Suppressor macrophage treated with lipopolysaccharide for 1 hour (primary cell): ENCODE measurements at regions not wholly inside any gene's neighbourhood (a gene's known extent, or its start where the extent isn't known, plus 50 kb on each side); places are given as distances from the start of the nearest gene placed in this dataset.
A peak's percentile ranks its signal among the peaks of the same experiment; 100 is the strongest.
"Not testable (repeated sequence)": the region's sequence is repeated elsewhere in the genome, so short reads cannot be mapped to it uniquely, and the experiment has no call there.

Source experiments
- DNase-seq, 3 donors: peaks; one replicate each; pipeline ENCODE4 v3.0.0-alpha.2; 2020 to 2022

DNA sequence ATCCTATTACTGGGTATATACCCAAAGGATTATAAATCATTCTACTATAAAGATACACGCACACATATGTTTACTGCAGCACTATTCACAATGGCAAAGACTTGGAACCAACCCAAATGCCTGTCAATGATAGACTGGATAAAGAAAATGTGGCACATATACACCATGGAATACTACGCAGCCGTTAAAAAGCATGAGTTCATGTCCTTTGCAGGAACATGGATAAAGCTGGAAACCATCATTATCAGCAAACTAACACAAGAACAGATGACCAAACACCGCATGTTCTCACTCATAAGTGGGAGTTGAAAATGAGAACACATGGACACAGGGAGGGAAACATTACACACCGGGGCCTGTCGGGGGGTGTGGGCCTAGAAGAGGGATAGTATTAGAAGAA is 307.4 kb upstream of the TBX18 start:
- not testable (repeated sequence) for DNase-seq

DNA sequence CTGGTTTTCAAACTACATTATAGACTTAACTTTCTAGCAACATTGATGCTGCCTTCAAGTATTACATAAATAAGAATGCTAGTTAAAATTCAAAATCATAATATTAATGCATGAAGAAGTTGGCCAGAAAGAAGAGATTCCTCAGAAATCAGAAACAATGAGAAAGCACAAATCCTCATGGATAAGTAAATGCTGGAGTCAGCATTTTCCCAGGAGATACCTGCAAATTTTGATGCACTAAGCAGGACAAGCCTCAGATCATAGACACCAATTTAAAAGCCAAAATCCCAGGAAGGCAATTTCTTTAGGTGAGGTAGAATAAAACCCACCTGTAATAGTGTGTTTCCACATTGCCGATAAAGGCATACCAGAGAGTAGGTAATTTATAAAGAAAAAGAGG is 305.2 kb upstream of the TBX18 start:
- no peak for DNase-seq

DNA sequence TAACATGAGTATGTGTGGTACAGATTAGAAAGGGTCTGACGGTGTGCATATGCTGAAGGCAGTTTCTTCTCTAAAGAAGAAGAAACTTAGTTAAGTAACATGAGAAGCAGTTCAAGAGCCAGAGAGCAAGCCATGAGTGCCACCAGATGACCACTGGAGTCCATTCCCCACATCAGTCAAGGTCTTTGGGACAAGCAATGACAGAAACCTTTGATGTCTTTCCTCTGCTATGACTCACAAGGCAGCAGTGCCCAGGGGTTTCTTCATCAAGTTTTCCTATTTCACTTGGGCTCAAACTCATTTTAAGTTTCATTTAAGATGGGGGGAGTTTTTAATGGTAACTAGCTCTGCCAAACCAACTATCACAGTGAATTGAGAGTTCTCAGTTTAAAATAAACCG is 303.8 kb upstream of the TBX18 start:
- no peak for DNase-seq

DNA sequence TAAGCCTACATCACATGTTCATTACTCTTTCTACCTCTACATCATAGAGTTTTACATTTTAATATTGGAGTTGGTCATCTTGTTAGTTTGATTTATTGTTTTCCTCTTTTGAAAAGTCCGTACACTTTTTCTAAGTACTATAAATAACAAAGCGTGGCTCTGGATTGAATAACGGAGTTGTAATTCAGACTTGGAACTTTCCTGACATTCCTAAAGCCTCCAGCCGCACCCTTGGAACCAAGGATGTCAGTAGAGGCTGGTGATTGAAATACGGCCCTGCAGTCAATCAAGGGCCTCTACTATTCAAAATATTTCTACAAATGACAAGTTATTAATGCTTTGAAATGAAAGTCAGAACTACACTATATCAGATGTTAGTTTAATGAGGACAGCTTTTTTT is 301.9 kb upstream of the TBX18 start:
- DNase-seq = no peak

DNA sequence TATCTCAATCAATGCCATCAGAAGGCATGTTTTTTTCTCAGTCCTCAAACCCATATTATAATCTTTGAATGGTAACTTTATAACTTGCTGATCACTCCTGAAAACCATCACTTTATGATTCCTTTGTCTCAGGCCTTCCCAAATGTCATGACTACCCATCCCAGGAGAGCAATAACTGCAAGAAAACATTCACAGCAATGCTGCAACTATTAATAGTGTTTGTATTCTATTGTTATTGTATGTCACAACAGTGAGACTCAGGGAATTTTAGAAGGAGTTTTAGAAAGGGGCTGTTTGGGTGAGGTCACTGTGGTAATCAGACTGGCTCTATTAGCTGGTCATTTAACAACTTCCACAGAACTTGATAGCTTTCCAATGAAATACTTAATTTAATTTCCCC is 301.4 kb upstream of the TBX18 start:
- DNase-seq = no peak

DNA sequence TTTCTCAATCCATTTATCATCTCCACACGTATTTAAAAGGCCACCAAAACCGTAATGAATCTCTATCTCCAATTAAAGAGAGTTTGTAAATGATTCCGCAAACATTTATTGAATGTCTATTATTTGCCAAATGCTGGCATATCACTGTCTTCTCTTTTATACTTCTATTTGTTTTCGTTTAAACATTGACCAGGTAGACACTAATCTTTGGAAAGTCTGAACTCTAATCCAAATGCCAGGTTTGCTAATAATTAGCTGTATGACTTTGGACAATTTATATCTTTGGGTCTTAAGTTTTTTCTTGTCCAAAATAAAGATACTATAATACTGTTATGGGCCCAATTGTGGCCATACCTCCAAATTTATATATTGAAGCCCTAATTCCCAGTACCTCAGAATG is 299.2 kb upstream of the TBX18 start:
- no peak for DNase-seq

DNA sequence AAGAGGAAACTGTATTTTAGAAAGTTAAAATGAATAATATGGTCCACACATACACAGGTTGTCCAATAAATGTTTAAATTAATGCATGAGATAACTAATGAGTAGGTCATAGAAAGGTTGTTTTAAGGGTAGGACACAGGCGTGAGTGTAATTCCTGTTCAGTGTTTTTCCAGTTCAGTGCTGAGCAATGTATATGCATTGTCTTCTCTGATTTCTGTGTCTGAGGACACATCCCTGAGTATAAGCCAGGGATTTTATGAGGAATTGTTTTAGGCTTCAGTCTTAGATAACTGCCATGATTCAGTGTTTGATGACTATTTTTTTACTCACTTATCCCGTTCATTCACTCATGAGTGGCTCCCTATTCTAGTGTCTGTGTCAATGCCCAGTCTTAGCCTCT is 298.5 kb upstream of the TBX18 start:
- no peak for DNase-seq

DNA sequence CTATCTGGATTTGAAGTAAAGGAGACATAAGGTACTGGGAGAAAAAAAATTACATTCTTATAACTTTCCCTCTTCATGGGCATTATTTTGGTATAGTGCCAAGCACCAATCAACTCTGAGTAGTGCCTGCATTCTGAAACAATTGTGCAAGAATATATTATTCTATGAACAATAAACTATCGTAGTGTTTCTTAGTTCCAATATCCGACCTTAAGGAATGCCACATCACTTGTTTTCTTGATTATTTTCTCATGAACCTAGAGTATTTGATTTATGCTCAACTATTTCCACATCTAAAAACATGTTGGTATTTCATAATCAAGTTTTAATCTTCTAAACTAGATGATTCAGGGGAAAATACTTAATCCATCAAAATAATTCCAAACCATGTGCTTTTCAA is 294.4 kb upstream of the TBX18 start:
- no peak for DNase-seq

DNA sequence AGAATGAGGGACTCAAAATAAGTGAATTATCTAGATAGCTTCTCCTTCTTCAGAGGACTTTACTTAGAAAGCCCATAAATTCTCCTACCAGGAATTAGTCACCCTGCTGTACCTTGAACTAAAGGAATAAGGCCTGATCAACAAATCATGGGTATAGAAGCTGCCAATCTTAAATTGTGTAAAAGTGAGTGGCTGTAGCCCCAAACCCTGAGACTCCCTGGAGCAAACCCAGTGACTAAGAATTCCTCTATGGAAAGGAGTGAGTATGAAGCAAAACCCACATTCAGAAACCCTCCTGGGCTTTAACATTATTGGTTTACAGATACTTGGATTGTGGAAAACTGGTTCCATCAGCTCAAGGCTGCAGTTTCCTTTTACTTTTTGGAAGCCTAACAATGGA is 285.8 kb upstream of the TBX18 start:
- DNase-seq = no peak

DNA sequence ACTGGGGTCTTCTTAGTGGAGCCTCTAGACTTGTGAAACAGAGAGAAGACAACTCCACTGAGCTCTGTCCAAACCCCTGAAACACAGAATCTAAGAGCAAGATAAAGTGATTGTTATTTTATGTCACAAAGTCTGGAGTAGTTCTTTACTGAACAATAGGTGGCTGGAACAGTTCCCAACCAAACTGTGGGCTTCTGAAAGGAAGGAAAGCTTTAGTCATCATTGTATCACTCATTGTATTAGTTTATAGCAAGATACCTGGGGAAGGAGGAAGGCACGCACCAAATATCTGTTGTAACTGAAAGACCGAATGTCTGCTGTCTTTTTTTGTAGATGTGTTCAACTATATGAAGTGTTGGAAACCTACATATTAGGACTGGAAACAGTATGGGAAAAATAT is 284.9 kb upstream of the TBX18 start:
- no peak for DNase-seq

DNA sequence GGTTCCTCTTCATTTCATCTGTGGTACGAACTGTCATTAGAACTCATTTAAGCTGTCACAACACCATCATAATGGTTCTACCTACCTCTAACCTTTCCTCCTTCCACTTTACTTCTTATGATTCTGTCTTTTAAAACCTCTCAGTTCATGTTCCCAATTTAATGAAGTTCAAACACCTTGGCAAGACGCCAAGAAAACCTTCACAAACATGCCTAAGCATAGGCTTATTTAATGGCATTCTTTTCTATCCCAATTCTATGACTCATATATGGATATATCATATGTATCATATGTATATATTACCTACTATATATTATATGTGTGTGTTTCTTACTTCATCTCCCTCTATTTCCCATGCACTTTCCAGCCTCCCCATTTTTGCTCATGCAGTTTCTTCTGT is 283.4 kb upstream of the TBX18 start:
- no peak for DNase-seq

DNA sequence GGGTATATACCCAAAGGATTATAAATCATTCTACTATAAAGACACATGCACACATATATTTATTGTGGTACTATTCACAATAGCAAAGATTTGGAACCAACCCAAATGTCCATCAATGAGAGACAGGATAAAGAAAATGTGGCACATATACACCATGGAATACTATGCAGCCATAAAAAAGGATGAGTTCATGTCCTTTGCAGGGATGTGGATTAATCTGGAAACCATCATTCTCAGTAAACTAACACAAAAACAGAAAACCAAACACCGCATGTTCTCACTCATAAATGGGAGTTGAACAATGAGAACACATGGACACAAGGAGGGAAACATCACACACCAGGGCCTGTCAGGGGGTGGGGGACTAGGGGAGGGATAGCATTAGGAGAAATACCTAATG is 281.4 kb upstream of the TBX18 start:
- not testable (repeated sequence) for DNase-seq

DNA sequence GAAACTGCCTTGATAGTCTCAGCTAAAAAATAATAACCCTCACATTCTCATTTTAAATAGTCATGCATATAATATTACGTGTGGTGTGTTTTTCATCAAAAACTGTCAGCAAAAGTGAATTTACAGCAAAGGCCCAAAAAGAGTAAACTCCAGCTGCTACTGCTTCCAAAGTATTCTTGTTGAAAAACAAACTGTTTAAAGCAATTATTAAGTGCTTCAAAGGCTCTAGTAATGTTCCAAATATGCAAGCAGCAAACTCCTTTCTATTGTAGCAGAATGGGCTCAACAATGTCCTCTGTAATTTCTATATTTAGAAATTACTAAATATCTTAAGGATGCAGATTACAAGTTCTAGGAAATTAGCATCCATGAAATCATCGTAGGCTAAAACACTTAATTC is 280.0 kb upstream of the TBX18 start:
- DNase-seq = no peak

DNA sequence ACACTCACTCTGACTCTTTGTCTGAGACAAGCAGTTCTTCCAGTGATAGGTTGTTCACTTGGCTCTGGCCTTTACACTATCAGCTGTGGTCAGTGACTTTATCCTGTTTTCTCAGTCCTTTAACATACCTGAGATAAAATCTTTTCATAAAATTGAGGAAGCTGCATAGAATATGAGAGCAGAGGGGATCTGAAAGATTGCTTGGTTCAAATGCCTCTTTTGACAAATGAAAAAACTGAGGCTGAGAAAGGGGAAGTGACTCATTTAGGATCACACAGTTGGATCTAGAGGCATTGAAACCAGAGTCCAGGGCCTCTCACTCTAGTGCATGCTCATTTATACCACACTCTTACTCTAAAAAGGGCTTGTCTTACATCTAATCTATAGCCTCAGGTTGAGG is 277.0 kb upstream of the TBX18 start:
- no peak for DNase-seq

DNA sequence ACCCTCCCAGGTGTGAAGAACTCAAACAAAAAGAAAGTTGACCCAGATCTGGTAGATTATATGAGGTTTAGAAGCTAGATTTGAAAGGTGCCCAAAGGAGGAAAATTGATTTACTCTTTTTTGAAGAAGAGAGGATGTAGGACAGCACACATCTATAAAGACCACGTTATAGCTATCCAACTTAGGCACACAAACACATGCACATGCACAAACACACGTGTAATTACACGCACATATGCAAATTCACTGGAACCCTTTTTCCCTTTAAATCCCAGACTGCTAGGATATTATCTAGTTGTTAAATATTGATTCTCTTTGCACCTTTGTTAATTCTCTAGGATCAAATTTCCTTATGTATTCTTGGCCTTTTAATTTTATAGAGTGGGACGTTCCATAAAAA is 272.8 kb upstream of the TBX18 start:
- DNase-seq = no peak

DNA sequence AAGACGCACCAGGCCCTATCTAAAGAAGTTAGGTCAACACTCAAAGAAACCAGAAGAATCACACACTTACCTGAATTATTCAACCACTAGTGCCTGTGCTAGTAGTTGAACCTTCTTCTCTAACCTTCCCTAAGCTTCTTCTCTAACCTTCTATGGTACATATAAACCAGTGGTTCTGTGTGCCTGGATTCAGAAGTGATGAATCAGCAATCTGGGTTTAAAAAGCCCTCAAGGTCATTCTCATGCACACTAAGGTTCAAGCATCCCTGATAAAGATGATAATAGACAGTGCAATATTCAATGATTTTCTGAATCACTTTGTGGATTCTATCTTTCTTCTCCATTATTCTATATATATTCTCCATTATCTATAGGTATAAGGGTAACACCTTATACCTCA is 271.4 kb upstream of the TBX18 start:
- DNase-seq = no peak

DNA sequence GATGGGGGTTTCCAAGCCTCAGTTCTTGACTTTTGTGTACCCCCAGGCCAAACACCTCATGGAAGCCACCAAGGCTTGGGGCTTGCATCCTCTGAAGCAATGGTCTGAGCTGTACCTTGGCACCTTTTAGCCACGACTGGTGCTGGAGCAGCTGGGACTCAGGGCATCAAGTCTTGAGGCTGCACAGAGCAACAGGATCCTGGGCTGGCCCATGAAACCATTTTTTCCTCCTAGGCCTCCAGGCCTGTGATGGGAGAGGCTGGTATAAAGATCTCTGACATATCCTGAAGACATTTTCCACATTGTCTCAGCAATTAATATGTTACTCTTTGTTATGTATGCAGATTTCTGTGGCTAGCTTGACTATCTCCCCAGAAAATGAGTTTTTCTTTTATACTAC is 269.1 kb upstream of the TBX18 start:
- DNase-seq = no peak

DNA sequence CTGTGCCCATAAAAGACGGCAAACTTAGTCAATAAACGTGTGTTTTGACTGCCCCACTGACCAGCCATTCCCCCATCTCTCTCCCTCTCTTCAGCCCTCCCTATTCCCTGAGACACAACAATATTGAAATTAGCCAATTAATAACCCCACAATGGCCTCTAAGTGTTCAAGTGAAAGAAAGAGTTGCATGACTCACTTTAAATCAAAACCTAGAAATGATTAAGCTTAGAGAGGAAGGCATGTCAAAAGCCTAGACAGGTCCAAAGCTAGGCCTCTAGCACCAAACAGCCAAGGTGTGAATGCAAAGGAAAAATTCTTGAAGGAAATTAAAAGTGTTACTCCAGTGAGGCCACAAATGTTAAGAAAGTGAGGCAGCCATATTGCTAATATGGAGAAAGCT is 261.6 kb upstream of the TBX18 start:
- DNase-seq = no peak

DNA sequence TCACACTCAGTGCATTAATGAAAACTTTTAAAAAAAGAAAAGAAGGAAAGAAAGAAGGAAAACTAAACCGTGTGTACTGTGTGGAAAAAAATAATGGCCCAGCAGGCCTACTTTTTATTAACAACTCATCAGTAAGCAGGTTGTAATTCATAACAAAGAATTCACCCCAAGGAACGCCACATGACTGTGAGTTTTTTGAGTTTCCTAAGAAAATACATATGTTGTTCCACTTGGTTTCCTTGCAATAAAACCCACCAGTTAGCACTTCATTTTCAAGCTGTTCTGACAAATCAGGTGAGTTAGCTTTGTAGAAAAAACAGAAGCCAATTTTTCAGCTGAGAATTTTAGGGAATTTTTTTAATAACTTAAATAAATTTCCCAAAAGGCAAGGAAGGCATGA is 259.3 kb upstream of the TBX18 start:
- DNase-seq = no peak

DNA sequence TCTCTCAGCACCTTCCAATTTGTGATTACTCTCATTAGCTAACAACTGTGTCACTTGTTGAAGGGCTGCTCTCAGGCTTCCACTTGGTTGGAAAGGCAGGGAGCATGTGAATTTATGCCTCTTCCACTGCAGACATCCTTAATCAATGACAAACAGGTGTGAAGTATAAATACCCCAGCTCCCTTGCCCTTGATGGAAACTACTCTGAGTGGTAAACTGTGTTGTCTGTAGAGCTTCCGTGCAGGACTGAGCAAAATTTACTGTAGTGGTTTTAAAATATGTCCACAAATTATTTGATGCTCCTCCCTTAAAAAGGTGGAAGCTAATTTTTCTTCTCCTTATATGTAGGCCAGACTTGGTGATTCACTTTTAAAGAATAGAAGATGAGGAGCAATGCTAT is 253.0 kb upstream of the TBX18 start:
- no peak for DNase-seq

DNA sequence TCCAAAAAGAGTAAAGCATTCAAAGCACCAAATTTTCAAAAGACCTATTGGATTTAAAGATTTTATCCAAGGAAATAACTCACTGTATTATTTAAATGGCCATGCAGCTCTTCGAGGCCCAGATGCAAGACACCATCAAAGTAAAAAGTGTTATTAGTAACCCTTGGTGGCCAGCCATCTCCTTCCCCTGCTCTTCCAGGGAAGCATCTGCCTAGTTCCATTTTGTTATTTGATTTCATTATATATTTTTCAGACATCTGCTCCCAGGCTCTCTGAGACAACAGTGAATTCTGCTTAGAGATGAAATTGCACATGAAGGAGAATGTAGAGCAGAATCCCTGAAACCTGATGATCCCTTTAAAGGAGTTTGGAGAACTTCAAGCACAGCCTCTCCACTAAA is 252.3 kb upstream of the TBX18 start:
- DNase-seq = no peak

DNA sequence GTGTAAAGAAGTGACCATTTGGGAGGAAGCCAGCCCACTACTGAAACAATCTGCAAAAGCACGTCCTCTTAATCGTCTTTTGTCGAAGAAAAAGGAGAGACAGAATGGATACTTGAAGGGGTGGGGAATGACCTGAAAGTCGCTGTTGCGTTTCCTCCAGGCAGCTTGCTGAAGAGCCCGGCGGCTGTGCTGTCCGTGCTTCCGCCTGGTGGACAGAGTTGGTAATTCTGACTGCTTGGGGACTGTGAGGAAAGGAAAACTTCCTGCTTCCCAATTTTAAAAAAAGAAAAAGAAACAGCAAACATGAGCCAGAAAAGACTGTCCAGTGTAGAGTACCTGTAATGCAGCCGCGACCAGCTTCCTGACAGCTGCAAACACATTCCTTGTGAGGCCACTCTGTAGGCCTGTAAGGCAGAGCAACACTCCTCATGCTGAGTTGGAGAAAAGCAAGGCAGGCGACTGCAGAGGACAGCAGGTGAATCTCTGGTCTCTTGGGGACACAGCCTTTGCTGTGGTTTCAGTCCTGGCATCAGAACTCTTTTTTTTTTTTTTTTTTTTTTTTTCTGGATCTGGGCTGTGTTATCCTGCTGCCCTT is 251.1 kb upstream of the TBX18 start:
- DNase-seq = peak in 2 of 3 donors; percentile 14 to 35

DNA sequence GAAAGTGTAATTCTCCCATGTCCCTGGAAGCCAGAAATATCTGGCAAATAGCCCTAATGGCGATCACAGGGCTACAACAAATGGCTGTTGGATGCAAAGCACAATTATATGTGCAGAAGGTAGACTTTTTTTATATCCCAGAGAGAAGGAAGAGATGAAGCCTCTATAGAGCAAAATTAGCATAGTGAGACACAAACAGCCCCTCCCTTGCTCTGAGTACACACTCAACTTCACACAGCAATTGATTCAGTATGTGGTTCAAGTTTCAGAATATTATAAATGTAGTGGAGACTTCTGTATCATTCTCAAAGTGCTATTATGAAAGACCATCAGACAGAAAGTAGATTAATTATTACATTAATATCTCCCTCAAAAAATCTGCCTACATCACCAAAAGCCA is 246.5 kb upstream of the TBX18 start:
- no peak for DNase-seq

DNA sequence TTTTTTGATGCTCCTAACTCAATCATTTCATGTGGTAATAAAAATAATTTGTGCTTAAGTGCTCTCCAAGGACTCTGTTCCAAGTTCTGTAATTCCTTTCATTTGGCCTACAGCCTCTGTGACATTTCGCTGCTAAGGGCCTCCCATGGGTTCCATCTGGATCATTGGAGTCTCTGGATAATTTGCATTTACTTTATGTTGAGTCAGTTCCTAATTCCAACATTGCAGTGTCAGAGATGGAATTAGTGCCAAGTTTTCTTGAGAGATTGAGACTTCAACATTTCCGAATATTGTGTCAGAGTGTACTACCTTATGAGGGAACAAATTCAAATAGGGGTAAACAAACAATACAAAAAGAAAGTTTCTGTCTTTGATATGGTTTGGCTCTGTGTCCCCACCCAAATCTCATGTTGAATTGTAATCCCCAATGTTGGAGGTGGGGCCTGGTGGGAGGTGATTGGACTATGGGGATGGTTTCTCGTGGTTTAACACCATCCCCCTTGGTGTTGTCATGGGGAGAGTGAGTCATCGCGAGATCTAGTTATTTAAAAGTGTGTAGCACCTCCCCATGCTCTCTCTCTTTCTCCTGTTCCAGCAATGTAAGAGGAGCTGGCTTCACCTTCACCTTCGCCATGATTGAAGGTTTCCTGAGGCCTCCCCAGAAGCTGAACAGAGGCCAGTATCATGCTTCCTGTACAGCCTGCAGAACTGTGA is 244.1 kb upstream of the TBX18 start:
- DNase-seq = no peak

DNA sequence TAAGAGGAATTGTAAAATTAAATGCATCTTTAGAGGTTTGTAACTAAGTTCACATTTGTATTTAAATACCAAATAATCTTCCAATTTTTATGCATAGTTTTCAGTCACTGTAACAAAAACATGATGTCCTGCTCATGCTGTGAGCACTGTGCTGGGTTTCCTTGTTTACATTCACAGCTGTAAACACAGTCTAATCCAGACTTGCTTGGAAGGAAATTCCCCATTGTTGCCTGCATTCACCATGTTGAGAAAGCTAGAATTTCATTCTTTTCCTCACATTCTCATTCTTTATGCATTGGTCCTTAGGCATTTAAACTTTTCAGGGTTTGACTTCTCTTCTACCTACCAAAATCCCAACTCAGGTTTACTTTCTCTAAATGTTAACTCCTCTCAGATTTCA is 242.0 kb upstream of the TBX18 start:
- DNase-seq = no peak
